Limb (tissue), 2 donors: ENCODE measurements at regions not wholly inside any gene's neighbourhood (a gene's known extent, or its start where the extent isn't known, plus 50 kb on each side); places are given as distances from the start of the nearest gene placed in this dataset.
"Not testable (repeated sequence)": the region's sequence is repeated elsewhere in the genome, so short reads cannot be mapped to it uniquely, and the experiment has no call there.

Experiments used
- DNase-seq, 2 donors: peaks; one replicate each; pipeline ENCODE4 v3.0.0-alpha.2; 2016; ENCODE audit errors: extremely low spot score in 2 of 2

DNA sequence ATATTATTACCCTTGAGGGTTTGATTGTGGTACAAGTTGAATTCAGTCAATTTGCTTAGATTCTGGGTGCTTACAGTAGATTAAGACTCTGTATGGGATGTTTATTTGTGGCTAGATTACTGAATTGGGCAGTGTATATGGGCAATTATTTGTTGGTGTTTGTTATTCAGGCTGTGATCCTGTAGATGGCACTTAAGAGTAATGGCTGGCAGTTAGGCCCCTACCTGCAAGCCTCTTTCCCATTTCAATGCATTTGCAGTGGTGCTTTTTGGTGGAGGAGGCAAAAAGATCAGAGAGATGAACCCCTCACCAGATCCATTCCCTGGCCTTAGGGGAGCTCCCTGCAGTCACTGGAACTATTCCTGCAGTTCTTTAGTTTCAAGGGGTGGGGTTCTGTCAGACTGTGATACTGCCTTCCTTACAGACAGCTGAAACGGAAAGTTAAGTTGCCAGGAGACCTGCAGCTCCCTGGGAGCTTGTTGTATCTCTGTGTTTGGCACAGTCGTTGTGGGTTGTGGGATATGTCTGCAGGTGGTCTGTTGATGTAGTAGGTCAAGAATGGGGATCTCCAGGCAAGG is 199.5 kb downstream of the AASDHPPT start:
- no peak for DNase-seq

DNA sequence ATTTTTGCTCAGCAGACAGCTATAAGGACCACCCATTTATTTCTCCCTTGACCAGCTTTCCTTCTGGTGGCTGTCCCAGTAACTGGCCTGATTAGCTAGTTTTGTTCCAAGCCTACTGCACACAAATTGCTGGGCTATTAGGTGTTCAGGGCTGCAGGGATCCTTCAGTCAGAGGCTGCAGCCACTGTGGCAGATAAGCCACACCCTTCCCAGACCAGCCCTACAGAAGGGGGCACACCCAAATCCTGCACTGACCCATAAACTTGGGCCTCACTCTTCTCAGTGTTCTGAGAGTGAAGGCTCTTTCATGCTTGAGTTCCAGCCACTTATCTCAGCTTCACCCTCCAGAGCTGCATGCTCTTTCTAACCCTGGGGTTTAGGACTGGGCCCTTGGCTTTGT is 200.0 kb downstream of the AASDHPPT start:
- no peak for DNase-seq

DNA sequence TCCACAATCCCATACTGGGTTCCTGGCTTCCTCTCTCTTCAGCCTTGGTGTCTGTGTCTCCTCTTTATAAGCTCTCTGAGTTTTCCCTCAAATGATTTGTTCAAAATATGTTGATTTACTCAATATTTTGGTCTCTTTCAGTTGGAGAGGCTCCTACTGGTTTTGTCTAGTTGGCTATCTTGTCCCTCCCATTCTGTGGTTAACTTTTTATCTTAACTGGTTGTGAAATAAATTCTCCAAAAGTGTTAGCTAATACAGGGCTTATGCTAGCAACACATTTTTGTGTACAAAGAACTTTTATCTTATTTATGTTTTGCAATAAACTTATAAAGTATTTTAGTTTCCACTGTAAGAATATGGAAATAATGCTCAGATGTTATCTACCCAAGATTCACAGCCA is 200.9 kb downstream of the AASDHPPT start:
- DNase-seq = no peak

GRCh38 chr11:106280036-106280435 is 202.6 kb downstream of the AASDHPPT start:
- no peak for DNase-seq

DNA sequence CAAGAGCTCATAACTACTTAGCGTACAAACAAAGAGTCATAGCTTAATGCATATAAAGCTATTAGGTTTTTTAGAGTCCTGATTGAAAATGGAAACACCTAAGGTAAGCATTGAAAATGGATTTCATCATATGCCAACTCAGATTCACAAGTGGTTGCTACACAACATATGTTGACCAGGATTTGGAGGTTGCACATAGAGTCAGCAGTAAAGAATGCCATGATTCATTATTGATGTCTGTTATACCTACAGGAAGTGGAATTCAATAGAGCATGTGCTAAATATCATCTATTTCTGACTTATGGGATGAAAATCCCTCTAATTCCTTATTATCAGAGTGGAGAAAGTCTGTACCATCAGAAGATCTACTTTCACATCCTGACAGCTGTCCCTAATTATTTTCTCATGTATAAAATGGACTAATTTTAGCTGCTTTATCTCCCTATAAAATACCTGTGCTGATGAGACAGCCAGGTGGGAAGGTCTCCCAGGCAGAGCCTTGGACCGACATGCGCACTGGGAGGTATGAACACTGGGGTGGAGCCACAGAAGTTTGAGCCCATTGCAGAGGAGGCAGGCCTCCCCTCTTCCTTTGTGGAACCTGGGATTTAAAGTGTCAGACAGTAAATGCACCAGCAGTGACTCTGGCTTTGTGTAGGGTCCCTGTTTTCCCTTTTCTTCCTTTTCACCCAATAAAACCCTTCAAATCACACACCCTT is 204.2 kb downstream of the AASDHPPT start:
- DNase-seq = no peak

- DNase-seq = no peak
These were observed 209.5 kb downstream of the AASDHPPT start for GRCh38 chr11:106286881-106287504.

DNA sequence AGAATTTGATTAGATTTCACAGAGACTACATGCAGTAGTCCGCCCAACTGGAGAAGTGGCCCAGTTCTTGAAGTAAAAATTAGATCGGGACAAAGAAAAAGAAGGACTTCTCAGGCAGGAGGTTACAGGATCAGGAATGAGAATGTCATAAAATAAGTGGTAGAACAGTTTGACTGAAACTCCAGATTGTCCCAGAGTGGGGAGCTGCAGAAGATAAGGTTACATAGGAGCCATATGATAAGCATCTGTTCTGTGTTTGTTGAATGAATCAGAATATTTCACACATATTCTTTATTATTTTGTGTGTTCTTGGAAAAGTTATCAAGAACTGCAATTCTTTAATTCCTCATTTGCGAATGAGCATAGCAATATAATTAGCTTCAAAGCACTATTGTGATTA is 210.6 kb downstream of the AASDHPPT start:
- DNase-seq = no peak

DNA sequence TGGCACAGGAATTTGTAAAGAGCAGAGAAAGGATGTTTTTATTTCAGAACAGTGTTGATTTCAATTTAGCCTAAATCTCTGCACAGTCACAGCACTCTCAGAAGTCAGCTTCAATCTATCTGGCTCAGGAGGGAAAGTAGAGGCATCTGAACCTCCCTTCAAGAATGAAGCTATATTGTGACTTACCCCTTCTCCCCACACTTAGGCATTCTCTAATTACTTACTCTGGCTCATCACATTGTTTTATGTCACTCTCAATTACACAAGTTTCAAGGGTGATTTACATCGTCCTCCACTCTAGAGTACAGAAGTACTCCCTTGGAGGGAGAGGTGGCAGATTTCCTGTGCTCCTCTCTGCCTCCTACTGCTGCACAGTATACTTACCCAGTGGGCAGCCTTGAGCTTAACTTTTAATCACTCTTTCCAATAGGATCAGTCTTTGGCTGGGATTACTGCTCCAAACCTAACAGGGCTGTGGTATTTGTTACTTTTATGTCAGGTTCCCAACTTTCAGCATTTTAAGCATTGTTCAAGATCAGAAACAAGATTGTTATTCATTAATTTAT is 211.4 kb downstream of the AASDHPPT start:
- no peak for DNase-seq

DNA sequence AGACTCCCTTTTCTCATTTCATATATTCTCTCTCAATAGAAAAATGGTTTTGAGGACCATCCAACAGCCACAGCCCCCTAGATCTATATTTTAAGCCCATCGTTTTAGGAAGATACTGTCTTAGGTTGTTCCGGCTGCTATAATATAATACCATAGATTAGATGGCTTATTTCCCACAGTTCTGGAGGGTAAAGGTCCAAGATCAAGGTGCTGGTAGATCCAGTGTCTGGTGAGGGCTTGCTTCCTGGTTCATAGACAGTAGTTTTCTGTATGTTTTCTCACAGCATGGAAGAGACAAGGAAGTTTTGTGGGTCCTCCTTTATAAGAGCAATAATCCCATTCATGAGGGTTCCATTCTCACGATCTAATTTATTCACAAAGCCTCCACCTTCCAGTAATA is 215.1 kb downstream of the AASDHPPT start:
- no peak for DNase-seq

DNA sequence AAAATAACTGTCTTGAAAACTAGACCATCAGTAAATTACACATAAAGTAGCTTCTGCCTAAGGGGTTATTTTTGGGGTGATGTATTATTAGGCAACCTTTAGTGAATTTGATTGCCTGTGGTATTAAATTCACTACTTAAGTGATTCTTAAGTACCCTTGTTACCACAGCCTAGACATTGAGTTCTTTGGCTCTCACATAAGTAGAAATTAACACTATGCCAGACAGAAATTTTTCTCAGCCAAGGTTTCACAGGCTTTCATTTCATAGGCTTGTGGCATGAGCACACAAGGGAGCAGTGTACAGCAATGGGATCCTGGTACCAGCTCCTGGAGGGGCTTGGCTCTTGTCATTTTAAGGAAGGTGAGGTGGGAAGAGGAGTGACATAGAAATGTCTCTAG is 218.5 kb downstream of the AASDHPPT start:
- no peak for DNase-seq

GRCh38 chr11:106302416-106302815 is 225.0 kb downstream of the AASDHPPT start:
- no peak for DNase-seq

- DNase-seq = no peak
These were observed 226.8 kb downstream of the AASDHPPT start for GRCh38 chr11:106304274-106304673.

DNA sequence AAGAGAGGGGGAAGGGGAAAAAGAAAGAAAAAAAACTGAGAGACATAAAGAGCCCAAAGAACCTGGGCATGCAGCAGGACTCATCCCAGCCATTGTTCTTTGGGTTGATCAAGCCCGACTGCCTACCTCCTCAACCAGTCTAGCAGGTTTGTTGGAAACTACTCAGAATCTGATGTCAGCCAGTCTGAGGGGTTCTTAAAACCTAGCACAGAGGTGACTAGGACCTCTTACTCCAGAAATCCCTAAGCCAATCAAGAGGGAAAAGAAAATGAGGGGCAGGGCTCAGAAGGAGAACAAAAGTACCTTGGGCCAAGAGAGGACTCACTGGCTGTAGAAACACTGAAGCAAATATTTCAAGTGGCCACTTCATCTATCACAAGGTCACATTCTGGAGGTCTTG is 228.0 kb downstream of the AASDHPPT start:
- no peak for DNase-seq

DNA sequence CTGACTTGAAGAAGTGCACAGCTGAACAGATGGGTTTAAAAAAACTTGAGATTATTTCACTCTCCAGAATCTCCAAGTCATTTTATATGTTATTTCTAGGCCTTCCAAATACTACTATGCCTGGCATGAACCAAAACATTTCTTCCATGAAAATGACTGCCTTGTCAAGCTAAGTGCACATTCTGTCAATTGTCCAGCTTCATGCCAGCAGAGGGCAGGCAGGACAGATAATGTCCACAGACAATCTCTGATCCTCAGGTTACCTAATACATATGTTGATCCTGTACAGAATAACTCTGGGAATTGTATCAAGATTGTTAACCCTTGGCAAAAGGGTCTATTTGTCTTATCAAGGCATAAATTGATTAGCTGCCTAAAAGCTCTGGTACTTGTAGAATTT is 229.5 kb downstream of the AASDHPPT start:
- no peak for DNase-seq

DNA sequence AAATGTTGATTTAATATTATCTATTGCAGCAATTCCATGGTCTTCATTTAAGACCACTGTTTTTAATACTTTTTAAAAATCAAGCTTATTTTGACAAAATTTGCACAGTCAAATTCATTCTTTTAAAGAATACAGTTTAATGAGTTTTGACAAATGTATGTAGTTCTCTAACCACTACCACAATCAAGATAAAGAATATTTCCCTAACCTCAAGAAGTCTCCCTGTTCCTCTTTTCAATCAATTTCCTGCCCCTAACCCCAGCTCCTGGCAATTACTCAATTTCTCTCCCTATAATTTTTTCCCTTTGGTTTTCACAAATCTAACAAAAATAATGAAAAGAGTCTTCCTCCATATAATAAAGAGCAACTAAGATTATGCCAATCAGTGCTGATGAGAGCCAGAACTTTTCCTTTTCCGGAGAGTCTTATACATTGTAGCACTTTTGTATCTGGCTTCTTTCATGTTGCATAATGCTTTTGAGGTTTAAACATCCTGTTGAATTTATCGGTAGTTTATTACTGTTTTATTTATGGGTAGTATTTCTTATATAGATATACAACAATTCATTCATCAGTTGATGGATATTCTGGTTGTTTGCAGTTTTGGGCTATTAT is 231.7 kb downstream of the AASDHPPT start:
- no peak for DNase-seq

DNA sequence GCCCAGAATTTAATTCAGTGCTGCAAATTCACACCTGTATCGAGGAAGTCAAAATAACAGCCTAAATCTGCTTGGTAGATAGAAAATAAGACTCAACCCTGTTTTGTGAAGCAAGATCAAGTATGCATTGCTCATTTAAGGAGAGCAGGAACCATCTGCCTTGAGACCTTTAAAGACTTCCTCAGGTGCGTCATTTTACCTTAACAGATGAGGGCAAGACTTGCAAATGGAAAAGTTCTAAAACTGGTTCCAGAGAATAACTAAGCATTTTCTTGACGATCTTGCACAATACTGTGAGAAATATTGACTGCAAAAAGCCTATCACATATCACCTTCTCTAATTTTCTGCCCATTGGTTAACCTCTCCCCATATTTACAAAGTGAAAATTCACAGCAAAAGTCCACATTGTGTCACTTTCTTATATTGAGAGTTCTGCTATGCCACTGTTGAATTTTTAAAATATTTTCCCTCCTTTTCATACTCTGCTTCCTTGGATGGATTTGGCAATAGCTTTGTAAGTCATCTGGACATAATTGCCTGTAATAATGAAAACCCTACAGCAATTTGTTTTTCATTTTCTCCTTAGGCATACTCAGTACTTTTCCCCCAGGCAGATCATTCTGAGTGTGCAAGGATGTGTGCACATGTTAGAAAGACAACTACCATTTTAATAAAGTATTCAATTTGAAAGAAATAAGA is 234.2 kb downstream of the AASDHPPT start:
- DNase-seq = no peak

DNA sequence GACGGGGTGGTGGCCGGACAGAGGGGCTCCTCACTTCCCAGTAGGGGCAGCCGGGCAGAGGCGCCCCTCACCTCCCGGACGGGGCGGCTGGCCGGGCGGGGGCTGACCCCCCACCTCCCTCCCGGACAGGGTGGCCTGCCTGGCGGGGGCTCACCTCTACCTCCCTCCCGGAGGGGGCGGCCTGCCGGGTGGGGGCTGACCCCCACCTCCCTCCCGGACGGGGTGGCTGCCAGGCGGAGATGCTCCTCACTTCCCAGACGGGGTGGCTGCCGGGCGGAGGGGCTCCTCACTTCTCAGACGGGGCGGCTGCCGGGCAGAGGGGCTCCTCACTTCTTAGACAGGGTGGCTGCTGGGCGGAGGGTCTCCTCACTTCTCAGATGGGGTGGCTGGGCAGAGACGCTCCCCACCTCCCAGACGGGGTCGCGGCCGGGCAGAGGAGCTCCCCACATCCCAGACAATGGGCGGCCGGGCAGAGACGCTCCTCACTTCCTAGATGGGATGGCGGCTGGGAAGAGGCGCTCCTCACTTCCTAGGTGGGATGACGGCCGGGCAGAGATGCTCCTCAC is 239.8 kb downstream of the AASDHPPT start:
- DNase-seq = not testable (repeated sequence)

GRCh38 chr11:106321601-106322000 is 244.1 kb downstream of the AASDHPPT start:
- no peak for DNase-seq

GRCh38 chr11:106322106-106322505 is 244.6 kb downstream of the AASDHPPT start:
- DNase-seq = no peak

DNA sequence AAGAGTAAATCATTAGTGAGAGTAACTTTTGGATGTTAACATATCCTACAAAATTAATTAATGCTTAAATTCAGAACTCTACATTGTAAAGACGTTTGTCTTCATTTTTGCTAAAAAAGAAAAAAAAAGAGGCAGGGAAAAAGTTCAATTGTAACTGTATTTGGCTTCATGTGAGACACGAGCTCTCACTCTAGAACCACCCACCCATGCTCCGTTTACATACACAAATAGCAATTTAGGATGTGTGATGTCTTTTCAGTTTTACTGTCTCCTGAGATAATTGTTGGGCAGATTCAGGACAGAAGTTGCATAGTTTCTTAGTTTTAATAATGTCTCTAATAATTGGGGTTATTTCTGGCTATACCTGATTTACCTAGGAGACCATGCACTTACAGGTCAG is 248.6 kb downstream of the AASDHPPT start:
- DNase-seq = no peak

DNA sequence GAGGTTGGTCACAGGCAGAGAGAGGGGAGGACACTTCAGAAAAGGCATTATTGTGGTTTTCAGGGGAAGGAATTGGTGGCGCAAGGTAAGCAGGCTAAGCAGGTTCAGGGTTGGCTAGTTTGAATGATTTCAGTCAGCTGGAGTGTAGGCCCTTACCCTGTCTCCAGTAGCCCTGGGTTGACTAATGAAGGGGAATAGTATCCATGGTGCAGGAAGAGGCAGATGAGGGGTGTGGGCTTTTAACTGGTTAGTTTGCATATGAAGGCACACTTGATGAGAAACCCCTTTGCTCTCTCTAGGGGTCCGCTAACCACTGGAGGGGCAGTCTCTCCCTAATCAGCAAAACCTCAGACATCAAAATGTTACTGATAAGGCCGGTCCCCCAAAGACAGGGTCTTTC is 249.7 kb downstream of the AASDHPPT start:
- no peak for DNase-seq
